ENCODE measurements at regions not wholly inside any gene's neighbourhood (a gene's known extent, or its start where the extent isn't known, plus 50 kb on each side); places are given as distances from the start of the nearest gene placed in this dataset.

GRCh38 chr5:2894736-2895135 lies 143.3 kb upstream of the IRX2 start:
- ChIA-PET CTCF (ENCODE audit: partially characterized antibody) (no interaction called here), POLR2A (ENCODE audit: partially characterized antibody) (interaction anchor here (0.6 kb wide), 1 partner anchor 151 kb away, joined by 3 read pairs; no protein-coding TSS in a partner anchor)
- no peak overlapping the region for H3K4me3 ChIP-seq (ENCODE audit: extremely low read depth in 1 of 4, insufficient read depth in 2 of 4, low read depth in 3 of 4, low read length in 4 of 4)
- H3K4me1 ChIP-seq (replicated peaks in 1 of 4; ENCODE audit: control insufficient read depth in 3 of 4, insufficient read depth in 4 of 4, low read length in 3 of 4) = no peaks in the 10 kb centered on the region
- no peak overlapping the region for H2BK12ac ChIP-seq (ENCODE audit: low read depth, low read length)
- no peaks in the 10 kb centered on the region for H3K23me2 ChIP-seq (ENCODE audit: low read depth, low read length)
- no peak overlapping the region for H2BK20ac ChIP-seq (ENCODE audit: low read length)
- H2BK120ac ChIP-seq (replicated peaks; ENCODE audit: low read depth, low read length) = no peak overlapping the region
- H3K56ac ChIP-seq (replicated peaks; ENCODE audit: insufficient read length, low read depth, low read length) = no peak overlapping the region
- DNase-seq (ENCODE audit: low read depth in 1 of 2, low spot score in 2 of 2) = peak in 1 of 2 experiments; percentile 39
- no peak overlapping the region for H3K27ac ChIP-seq (ENCODE audit: low read depth, low read length)
- H2AK5ac ChIP-seq (ENCODE audit: low read depth, low read length) = no peak overlapping the region
- no peak overlapping the region for H3K9ac ChIP-seq (replicated peaks in 1 of 4; ENCODE audit: extremely low read depth in 1 of 4, low read depth in 3 of 4, low read length in 3 of 4)
- H4K91ac ChIP-seq (replicated peaks; ENCODE audit: insufficient read length, low read length) = no peak overlapping the region
- H3K79me2 ChIP-seq (ENCODE audit: control insufficient read depth in 1 of 2, insufficient read depth in 2 of 2, low read length in 2 of 2) = no peaks in the 10 kb centered on the region
- H3K4ac ChIP-seq (replicated peaks; ENCODE audit: insufficient read length, low read depth, low read length) = no peak overlapping the region
- H2AFZ ChIP-seq (ENCODE audit: low read length) = no peak overlapping the region
- no peak overlapping the region for H3K4me2 ChIP-seq (ENCODE audit: insufficient read depth in 1 of 2, low read depth in 2 of 2, low read length in 2 of 2)
- no peak overlapping the region for H4K5ac ChIP-seq (ENCODE audit: insufficient read length, low read depth, low read length)
- no peaks in the 10 kb centered on the region for H3K27me3 ChIP-seq (replicated peaks in 1 of 4; ENCODE audit: control insufficient read depth in 3 of 4, extremely low read depth in 1 of 4, insufficient read depth in 3 of 4, low read length in 3 of 4)
- H3K79me1 ChIP-seq (ENCODE audit: low read depth, low read length) = no peaks in the 10 kb centered on the region
- WGBS, 2 experiments (ENCODE audit: extremely low coverage in 1 of 2, insufficient coverage in 1 of 2, insufficient read length in 1 of 2, insufficient replicate concordance in 2 of 2, low coverage in 1 of 2, low lambda C conversion rate in 2 of 2, missing lambda C conversion rate in 1 of 2) = 91% methylated on average over 11 of the region's 11 CpGs; no CpG with 5 or more reads in 1 of the 2 experiments
- no peak overlapping the region for H3K14ac ChIP-seq (ENCODE audit: insufficient read length)
- H3K18ac ChIP-seq (ENCODE audit: extremely low read depth, low read length) = no peak overlapping the region
- no peaks in the 10 kb centered on the region for H3K36me3 ChIP-seq (ENCODE audit: control insufficient read depth in 2 of 4, insufficient read depth in 4 of 4, low read length in 3 of 4)
- H4K8ac ChIP-seq (ENCODE audit: extremely low read depth, insufficient read depth, low read length) = no peak overlapping the region
- H4K20me1 ChIP-seq (replicated peaks in 1 of 2; ENCODE audit: control insufficient read depth in 1 of 2, insufficient read depth in 2 of 2, low read length in 2 of 2) = no peaks in the 10 kb centered on the region
- no peaks in the 10 kb centered on the region for H3K9me3 ChIP-seq (ENCODE audit: insufficient read depth in 2 of 2, low read depth in 1 of 2, low read length in 1 of 2)
- no peak for FAIRE-seq
- H3K23ac ChIP-seq (ENCODE audit: insufficient read length) = no peak overlapping the region
- H2BK5ac ChIP-seq (ENCODE audit: low read depth, low read length) = no peak overlapping the region
- H2BK15ac ChIP-seq (ENCODE audit: low read length) = no peak overlapping the region
- TF ChIP-seq YY1 (IDR thresholded peaks at IDR 0.05; ENCODE audit: low read depth, low read length) (no peak), ZNF274 (IDR thresholded peaks at IDR 0.05; ENCODE audit: borderline replicate concordance, extremely low read depth, low read length) (no peak), TAF7 (optimal IDR thresholded peaks at IDR 0.05; ENCODE audit: borderline replicate concordance, low read depth, low read length) (no peak), CBX8 (IDR thresholded peaks at IDR 0.05; ENCODE audit: borderline replicate concordance, low read depth, low read length) (no peak), HDAC6 (IDR thresholded peaks at IDR 0.05; ENCODE audit: low read depth, low read length) (no peak), SIRT6 (IDR thresholded peaks at IDR 0.05; ENCODE audit: low read length) (no peak), SP1 (IDR thresholded peaks at IDR 0.05; ENCODE audit: low read depth, low read length) (no peak), CTCF (IDR thresholded peaks at IDR 0.05; ENCODE audit: control extremely low read depth in 1 of 3, insufficient read depth in 1 of 3, low read depth in 1 of 3, low read length in 3 of 3) (no peak), MAX (IDR thresholded peaks at IDR 0.05) (no peak), POLR2A (IDR thresholded peaks at IDR 0.05; ENCODE audit: control extremely low read depth in 1 of 2, low read depth in 2 of 2, low read length in 2 of 2) (no peak), HDAC2 (IDR thresholded peaks at IDR 0.05; ENCODE audit: borderline replicate concordance in 1 of 2, low read depth in 2 of 2, low read length in 2 of 2) (no peak), PHF8 (conservative IDR thresholded peaks at IDR 0.05; ENCODE audit: low read depth, low read length) (no peak), KDM4A (IDR thresholded peaks at IDR 0.05; ENCODE audit: low read depth, low read length, severe bottlenecking) (no peak)
